CD4-positive, alpha-beta T cell treated with Interleukin-4 for 4 hours (primary cell): ENCODE measurements at regions not wholly inside any gene's neighbourhood (a gene's known extent, or its start where the extent isn't known, plus 50 kb on each side); places are given as distances from the start of the nearest gene placed in this dataset.

Source experiments
- DNase-seq: peaks from one replicate; pipeline ENCODE4 v3.0.0-alpha.2; 2020

DNA sequence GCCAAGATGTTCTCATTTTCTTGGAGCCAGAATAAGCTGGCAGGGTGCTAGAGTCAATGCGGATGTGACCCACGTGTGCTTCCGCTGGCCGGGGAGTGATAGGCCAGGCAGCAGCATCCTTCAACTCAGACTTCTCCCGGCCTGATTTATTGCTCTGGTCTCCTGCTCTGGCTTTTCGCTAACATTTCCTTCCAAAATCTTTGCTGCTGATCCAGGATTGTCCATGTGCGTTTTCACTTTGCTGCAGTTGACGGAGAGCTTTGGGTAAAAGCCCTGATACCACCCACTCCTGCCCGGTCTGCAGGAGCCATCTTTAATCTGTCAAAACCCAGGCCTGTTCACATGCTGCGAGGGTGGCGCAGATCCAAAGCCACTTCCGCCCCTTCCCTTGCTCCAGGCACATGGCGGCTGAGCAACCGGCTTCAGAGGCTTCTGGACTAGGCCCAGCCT is 106.8 kb downstream of the CYP26A1 start:
- no peak for DNase-seq

DNA sequence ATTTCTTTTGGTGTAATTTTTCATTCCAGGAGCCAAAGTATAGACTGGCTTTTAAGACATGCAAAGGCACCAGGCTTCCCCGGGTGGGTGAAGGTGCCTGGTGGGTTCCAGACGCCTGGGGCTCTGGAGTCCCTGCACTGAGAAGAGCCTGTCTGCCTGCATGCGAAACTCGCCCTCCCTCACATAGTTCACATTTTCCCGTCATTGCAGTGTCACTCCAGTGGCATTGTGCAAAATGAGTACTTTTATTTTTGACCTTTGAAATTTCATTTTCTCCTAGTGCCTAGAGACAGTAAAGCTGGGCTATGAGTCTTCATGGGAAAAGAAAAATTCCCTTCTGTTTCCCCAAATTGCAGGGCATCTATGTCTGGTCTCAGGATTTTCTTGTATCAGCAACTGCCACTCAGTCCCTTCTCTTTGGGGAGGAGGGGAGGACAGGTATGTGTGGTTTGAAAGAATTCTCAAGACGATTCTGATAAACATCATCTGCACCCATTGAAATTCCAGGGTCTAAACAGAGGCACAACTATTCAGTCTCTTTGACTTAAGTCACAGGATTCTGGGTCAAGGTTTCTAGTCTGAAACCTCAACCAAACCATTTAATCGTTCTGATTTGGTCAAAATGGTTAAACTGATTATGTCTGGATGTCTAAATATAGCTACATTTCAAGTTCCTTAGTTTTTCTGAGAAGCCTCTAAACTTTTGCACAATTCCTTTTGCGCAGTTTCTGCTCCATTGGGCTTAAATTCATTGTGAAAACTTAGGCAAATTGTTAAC is 107.8 kb downstream of the CYP26A1 start:
- DNase-seq: no peak

GRCh38 chr10:93182049-93182327 is 108.3 kb downstream of the CYP26A1 start:
- DNase-seq: no peak

DNA sequence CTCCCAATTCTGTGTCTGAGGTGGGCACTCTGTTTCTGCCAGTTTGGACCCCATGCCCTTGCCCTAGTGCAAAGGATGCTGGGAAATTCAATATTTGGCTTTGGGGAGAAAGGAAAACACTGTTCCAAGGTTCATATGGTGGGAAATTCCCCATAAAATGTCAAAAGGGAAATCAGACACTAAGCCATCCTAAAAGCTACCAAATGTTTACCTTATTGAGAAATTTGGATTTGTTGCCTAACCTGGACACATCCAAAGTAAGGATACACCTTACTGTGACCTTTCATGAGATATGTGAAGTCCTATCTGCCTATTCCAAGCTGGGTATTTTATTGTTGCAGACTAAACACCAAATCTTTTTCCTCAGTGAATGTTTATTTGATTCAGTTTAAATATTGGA is 109.1 kb downstream of the CYP26A1 start:
- DNase-seq: no peak

GRCh38 chr10:93186653-93187052 is 113.0 kb downstream of the CYP26A1 start:
- no peak for DNase-seq

GRCh38 chr10:93189944-93190343 is 116.3 kb downstream of the CYP26A1 start:
- DNase-seq: no peak

DNA sequence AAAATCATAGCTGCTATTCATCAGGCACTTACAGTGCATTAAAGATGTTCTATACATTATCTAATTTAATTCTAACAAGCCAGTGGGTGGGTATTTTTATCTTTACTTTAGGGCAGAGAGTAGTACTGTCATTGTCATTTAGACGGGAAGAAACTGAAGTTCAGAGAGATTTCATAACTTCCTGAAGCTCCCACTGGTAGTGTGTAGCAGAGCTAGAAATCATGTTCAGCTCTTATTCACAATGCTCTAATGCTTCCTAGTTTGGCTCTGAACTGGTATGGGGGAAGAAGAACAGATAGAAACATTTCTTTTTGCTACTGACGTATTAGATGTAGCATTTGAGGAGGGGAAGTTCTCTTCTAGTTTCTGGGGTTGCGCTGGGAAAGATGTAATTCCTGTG is 116.7 kb downstream of the CYP26A1 start:
- no peak for DNase-seq

DNA sequence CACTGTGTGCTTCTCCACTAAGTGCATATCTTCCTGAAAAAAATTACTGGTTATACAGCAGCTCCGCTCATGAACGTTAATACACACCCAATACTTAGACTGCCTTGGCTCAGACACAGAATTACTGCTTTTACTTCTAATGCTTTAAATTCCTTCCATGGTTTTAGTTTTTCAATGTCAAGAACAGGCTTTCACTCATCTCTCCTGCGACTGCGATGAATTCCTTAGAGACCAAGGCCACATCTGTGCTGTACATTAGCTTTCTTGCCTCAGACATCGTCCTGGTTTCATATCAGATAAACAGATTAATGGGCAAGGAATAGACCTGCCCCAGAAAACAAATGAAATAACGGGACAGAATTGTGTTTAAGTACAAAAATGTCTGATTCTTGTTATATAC is 120.2 kb downstream of the CYP26A1 start:
- DNase-seq: no peak

GRCh38 chr10:93198401-93199131 is 124.9 kb downstream of the CYP26A1 start:
- no peak for DNase-seq

- DNase-seq: peak; percentile 5
Observed at GRCh38 chr10:93199191-93199751, 125.6 kb downstream of the CYP26A1 start.

- no peak for DNase-seq
Observed at GRCh38 chr10:93204494-93205485, 131.1 kb downstream of the CYP26A1 start.

DNA sequence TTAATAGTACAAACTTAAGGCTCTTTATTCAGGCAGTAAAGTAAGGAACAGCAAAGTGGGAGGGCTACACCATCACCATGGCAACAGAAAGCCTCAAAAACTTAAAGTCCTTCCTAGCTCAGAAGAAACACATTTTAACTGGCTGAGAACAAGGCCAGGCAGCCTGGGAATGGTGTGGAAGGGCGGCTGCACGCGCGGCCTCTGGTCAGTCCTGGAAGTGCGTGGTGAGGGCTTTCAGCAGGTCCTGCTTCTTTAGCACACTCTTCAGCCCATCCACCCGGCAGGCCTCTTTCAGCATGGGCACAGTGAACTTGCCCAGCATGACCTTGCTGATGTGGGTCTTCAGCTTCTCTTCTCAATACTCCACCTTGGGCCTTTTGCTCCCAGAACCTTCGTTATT is 133.0 kb downstream of the CYP26A1 start:
- no peak for DNase-seq

GRCh38 chr10:93208717-93209464 is 135.2 kb downstream of the CYP26A1 start:
- DNase-seq: no peak

GRCh38 chr10:93211991-93212390 is 138.3 kb downstream of the CYP26A1 start:
- DNase-seq: no peak

DNA sequence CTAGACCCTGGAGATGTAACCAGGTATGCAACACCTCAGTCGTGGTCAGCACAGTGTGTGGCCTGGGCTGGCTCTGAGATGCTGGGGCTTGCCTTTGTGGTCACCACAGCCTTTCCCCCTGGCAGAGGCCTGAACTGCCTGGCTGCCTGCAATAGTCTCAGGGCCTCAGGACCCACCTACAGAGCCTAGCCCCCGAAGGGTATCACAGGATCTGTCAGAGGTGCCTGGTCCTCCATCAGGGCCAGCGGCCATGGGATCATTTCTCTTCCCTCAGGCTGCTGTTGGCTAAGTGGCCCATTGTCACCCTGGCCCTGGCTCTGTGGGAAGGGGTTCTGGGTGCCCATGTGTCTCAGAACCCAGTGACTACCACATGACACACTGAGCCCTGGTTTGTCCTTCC is 141.6 kb downstream of the CYP26A1 start:
- no peak for DNase-seq

DNA sequence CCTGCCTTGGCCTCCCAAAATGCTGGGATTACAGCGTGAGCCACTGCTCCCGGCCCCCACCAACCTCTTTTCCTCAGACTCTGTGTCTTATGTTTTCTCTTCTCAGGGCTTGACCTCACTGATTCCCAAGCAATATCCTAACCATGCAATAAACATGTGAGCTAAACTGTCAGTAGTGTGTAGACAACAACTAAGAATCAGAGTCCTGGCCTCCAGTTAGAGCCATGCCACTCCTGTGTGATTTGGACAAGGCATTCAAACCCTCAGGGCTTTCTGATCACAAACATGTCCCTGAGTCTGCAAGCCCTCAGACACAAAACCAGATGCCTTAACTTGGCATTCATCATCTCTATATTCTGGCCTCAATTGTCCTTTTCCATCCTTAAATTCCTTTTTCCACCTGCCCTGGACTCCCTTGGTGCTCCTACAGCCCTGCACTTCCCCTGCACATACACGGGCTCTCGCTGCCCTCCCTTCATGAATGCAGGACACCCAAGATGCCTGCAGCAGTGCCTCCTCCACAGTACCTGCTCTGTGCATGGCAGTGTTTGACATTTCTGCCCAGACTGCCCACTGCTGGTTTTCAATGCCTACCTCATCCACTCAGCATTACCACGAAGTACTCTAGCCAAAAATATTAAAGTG is 142.8 kb downstream of the CYP26A1 start:
- no peak for DNase-seq

- no peak for DNase-seq
Observed at GRCh38 chr10:93218386-93218785, 144.7 kb downstream of the CYP26A1 start.

- no peak for DNase-seq
Observed at GRCh38 chr10:93219347-93219746, 145.7 kb downstream of the CYP26A1 start.

DNA sequence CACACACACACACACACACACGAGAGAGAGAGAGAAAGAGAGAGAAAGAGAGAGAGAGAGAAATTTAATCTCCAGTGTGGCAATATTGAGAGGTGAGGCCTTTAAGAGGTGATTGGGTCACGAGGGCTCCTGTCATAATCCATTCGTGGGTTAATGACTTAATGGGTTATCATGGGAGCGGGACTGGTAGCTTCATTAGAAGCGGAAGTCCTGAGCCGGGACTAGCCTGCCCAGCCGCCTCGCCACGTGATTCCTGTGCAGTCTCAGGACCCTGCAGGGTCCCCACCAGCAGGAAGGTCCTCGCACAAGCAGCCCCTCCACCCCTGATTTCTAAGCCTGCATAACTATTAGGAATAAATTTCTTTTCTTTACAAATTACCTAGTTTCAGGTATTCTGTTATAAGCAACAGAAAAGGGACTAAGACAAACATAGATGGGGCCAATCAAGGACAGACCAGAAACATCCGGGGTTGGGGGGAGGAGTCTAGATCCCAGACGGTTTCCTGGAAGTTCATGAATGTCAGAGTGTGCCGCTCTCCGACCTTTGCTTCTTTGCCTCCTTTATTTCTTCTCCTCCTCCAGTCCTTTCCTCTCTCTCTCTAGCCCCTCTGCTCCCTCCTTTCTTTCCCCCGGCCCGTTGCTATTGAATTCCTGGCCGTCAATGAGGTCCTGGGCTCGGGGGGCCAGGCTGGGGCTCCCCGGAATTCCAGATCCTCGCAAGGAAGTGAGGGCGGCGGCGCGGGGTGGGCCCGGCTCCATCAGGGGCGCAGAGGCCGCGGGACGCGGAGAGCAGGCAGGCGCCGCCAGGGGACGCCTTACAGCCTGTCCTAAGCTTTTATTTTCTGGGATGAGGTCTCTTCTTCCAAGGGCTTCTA is 146.8 kb downstream of the CYP26A1 start:
- no peak for DNase-seq

DNA sequence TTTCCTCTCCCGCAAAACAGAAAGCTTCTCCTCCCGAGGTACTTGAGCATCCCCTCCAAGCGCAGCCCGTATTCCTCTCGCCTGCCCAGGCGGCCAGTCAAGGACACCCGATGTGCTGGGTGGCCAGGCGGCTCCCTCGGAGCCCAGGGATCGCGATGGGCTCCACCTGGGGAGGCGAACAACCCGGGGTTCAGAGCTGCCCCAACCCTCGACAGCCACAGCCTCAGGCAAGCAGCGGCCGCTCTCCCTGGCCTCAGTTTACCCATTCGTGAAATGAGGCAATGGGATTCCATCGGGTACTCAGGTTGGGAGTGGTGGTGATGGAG is 147.4 kb downstream of the CYP26A1 start:
- no peak for DNase-seq

- no peak for DNase-seq
Observed at GRCh38 chr10:93221521-93221920, 147.8 kb downstream of the CYP26A1 start.
